Lower lobe of right lung (tissue), 2 donors: ENCODE measurements at regions not wholly inside any gene's neighbourhood (a gene's known extent, or its start where the extent isn't known, plus 50 kb on each side); places are given as distances from the start of the nearest gene placed in this dataset.

Experiments used
- ATAC-seq, 2 donors: fragments of 200-7000 bp; cut with Tn5 transposase; one replicate each; pipeline ENCODE4 v1.9.1; 2020 to 2022; ENCODE audit warnings: mild to moderate bottlenecking in 2 of 2, moderate library complexity in 2 of 2
- DNase-seq: peaks from one replicate; pipeline ENCODE4 v3.0.0-alpha.2; 2020
- H3K27ac ChIP-seq: fragments of 200-600 bp; one replicate; pipeline ENCODE4 v1.8.0; 2022
- H3K27me3 ChIP-seq: fragments of 200-600 bp; one replicate; pipeline ENCODE4 v1.8.0; 2022; ENCODE audit warnings: low read depth
- H3K36me3 ChIP-seq: fragments of 200-600 bp; one replicate; pipeline ENCODE4 v1.8.0; 2022; ENCODE audit warnings: mild to moderate bottlenecking
- H3K4me1 ChIP-seq: fragments of 200-600 bp; one replicate; pipeline ENCODE4 v1.8.0; 2022
- H3K4me3 ChIP-seq: fragments of 200-600 bp; one replicate; pipeline ENCODE4 v1.8.0; 2022; ENCODE audit warnings: mild to moderate bottlenecking
- H3K9me3 ChIP-seq: fragments of 200-600 bp; one replicate; pipeline ENCODE4 v1.8.0; 2022
- intact Hi-C: fragments of 100-400 bp; cut with DNase I; formaldehyde crosslinking; loops from one replicate; pipeline ENCODE4 v1.11.0; 2022
- TF ChIP-seq, protein P1 (sequence below): fragments of 200-600 bp; IDR thresholded peaks from one replicate; pipeline ENCODE4 v1.8.0; 2022; ENCODE audit warnings: antibody characterized with exemption, mild to moderate bottlenecking
- donor health status: DM: no; HTN: yes; CAD: no; lungs with severe emphysema.

DNA sequence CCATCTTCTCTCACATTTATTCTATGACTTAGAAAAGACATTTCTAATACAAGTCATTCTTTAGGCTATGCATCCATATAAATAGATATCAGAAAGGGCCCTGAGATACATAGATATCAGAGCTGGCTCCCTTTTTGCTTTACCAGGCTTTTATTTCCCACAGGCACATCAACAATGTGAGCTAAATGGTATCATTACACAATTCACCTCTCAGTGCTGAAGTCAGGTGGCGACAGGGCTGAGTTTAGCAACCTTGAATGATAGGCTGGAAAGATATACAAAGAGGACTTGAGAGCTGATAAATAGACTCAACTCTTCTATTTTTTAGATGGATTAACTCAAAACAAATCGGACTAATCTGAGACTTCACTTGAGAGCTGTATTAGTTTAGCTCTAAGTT is 189.2 kb upstream of the COL1A2 start:
- Histone ChIP-seq H3K27me3 (no peaks in the 10 kb centered on the region), H3K27ac (no peak overlapping the region), H3K4me1 (no peaks in the 10 kb centered on the region), H3K36me3 (no peaks in the 10 kb centered on the region), H3K4me3 (no peak overlapping the region), H3K9me3 (no peaks in the 10 kb centered on the region)
- TF ChIP-seq, protein P1, sequence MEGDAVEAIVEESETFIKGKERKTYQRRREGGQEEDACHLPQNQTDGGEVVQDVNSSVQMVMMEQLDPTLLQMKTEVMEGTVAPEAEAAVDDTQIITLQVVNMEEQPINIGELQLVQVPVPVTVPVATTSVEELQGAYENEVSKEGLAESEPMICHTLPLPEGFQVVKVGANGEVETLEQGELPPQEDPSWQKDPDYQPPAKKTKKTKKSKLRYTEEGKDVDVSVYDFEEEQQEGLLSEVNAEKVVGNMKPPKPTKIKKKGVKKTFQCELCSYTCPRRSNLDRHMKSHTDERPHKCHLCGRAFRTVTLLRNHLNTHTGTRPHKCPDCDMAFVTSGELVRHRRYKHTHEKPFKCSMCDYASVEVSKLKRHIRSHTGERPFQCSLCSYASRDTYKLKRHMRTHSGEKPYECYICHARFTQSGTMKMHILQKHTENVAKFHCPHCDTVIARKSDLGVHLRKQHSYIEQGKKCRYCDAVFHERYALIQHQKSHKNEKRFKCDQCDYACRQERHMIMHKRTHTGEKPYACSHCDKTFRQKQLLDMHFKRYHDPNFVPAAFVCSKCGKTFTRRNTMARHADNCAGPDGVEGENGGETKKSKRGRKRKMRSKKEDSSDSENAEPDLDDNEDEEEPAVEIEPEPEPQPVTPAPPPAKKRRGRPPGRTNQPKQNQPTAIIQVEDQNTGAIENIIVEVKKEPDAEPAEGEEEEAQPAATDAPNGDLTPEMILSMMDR = no peak
- no peak for DNase-seq
- no peak for ATAC-seq
- intact Hi-C loops = no loop called here

DNA sequence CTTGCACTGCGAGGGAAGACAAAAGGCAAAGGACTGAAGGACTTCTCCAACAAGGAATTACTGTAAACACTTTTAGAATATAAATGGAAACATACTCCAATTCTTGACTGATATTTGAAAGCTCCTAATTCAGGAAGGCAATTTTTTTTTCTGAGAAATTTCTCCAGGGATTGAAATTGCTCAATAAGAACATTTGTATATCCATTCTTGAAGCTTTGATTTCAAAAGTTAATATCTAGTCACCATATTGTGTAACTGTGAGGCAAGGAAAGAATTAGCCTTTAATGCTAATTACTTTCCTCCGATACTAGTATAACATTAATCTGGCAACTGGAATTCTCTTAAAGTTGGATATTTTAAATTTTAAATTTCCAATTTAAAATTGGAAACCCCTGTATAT is 188.4 kb upstream of the COL1A2 start:
- Histone ChIP-seq H3K4me1 (no peaks in the 10 kb centered on the region), H3K36me3 (no peaks in the 10 kb centered on the region), H3K9me3 (no peaks in the 10 kb centered on the region), H3K27ac (no peak overlapping the region), H3K27me3 (no peaks in the 10 kb centered on the region), H3K4me3 (no peak overlapping the region)
- ATAC-seq (no peak), DNase-seq (no peak)
- intact Hi-C loops = no loop called here
- TF ChIP-seq, protein P1 = no peak

DNA sequence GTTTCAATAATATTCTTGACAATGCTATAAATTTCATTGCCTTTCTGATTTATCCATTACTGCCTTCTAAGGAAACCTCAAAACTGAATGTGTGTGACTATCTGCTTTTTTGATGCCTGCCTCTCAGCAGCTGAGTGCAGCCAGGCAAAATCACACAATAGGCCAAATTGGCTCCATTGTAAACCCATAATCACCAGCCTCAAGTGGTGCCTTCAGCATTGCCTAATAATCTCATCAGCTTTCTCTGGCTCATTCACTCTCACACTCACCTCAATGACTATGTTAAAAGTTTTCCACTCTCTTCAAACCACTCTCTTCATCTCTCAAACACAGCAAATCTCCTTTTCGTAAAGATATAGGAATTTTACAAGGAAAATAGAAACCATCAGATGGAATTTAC is 182.5 kb upstream of the COL1A2 start:
- intact Hi-C loops = no loop called here
- no peaks in the 10 kb centered on the region for H3K4me1 ChIP-seq

DNA sequence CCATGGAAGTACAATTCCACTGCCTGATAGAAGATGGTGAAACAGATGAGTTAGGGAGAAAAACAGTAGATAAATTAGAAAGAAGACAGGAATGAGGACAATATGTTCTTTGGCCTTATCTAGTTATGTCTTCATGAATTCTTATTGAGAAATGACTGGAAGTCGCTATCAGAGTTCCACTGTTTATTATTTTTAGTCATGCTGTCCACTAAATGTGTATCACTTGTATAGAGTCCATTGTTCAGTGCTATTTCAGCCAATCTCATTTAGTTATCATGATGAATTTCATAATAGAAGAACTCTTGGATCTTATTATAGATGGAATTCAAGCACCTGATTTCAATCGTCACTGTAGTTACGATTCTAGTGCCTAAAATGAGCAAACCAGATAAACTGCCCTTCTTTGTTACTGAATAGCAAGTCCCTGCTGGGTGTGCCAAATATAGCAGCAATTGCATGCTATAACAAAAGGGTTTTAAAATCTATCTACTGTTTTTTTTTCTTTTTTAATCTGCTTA is 177.7 kb upstream of the COL1A2 start:
- Histone ChIP-seq H3K9me3 (no peaks in the 10 kb centered on the region), H3K4me3 (no peak overlapping the region), H3K27ac (no peak overlapping the region), H3K4me1 (no peaks in the 10 kb centered on the region), H3K36me3 (no peaks in the 10 kb centered on the region), H3K27me3 (no peaks in the 10 kb centered on the region)
- TF ChIP-seq, protein P1 = no peak
- intact Hi-C loops = no loop called here
- DNase-seq = no peak
- ATAC-seq = peak in 1 of 2 donors; percentile 37

More for the DNA sequence above, 182.5 kb upstream of the COL1A2 start:
- no peaks in the 10 kb centered on the region for H3K27me3 ChIP-seq
- no peak overlapping the region for H3K4me3 ChIP-seq
- ATAC-seq (no peak), DNase-seq (no peak)
- TF ChIP-seq, protein P1 = no peak
- no peaks in the 10 kb centered on the region for H3K36me3 ChIP-seq
- no peak overlapping the region for H3K27ac ChIP-seq
- H3K9me3 ChIP-seq = no peaks in the 10 kb centered on the region

DNA sequence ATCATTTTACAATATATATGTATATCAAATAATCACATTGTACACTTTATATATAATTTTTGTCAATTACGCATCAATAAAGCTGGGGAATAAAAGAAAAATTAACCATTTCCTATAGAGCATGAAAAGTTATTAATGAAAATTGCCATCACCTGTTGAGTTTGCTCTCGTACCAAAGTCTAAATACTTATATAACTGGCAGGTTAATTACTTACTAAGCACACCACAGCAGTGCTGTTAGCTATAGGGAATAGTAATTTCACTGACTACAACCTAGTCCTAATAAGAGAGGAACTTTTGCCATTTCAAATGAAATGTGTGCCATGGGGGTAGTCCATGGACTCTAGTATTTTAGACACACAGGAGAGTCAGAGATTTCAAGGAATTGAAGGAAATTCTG is 176.9 kb upstream of the COL1A2 start:
- Histone ChIP-seq H3K4me1 (no peaks in the 10 kb centered on the region), H3K36me3 (no peaks in the 10 kb centered on the region), H3K27ac (no peak overlapping the region), H3K27me3 (no peaks in the 10 kb centered on the region), H3K4me3 (no peak overlapping the region), H3K9me3 (no peaks in the 10 kb centered on the region)
- DNase-seq (no peak), ATAC-seq (no peak)
- intact Hi-C loops = no loop called here
- TF ChIP-seq, protein P1 = no peak

DNA sequence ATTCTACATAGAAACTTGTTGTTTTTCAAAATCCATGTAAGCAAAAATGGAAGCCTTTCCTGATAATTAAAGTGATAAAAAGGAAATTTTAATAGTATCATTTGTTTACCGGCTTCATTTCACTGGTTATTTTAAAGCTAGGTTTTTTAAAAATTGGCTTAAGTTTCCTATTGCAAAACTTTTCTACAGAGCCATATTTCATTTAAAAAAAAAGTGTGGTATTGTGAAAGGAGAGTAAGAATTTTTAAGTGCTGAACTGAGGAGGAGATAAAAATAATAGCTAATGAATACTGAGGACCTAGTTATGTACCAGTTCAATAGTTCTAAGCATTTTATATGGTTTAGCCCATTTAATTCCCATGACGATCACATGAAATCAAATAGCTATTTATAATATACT is 172.2 kb upstream of the COL1A2 start:
- TF ChIP-seq, protein P1 = no peak
- no peak for DNase-seq
- no peak overlapping the region for H3K27ac ChIP-seq
- no peaks in the 10 kb centered on the region for H3K9me3 ChIP-seq
- no peak overlapping the region for H3K4me3 ChIP-seq
- no peaks in the 10 kb centered on the region for H3K36me3 ChIP-seq
- H3K27me3 ChIP-seq = no peaks in the 10 kb centered on the region
- H3K4me1 ChIP-seq = no peaks in the 10 kb centered on the region
- ATAC-seq = no peak
- intact Hi-C loops = no loop called here
